PFSK-1 (cell line): ENCODE measurements at regions not wholly inside any gene's neighbourhood (a gene's known extent, or its start where the extent isn't known, plus 50 kb on each side); places are given as distances from the start of the nearest gene placed in this dataset.

ENCODE experiments used
- POLR2AphosphoS5 ChIP-seq: IDR thresholded peaks from 2 replicates; pipeline ENCODE4 v1.6.1; 2012; ENCODE audit warnings: low read depth, mild to moderate bottlenecking, control low read depth, low read length, moderate library complexity
- REST ChIP-seq, 2 experiments: IDR thresholded peaks; 2 replicates each; pipeline versions ENCODE4 v1.6.1 to v1.8.0; 2011 to 2012; ENCODE audit warnings: low read depth in 2 of 2, low read length in 2 of 2, control low read depth in 1 of 2, inconsistent platforms in 1 of 2, mild to moderate bottlenecking in 1 of 2, moderate library complexity in 1 of 2; ENCODE audit not compliant: insufficient read depth in 1 of 2
- SIN3A ChIP-seq: IDR thresholded peaks from 2 replicates; pipeline ENCODE4 v1.6.1; 2012; ENCODE audit warnings: mild to moderate bottlenecking, low read length, moderate library complexity, borderline replicate concordance; ENCODE audit not compliant: insufficient read depth
- TAF1 ChIP-seq: IDR thresholded peaks from 2 replicates; pipeline ENCODE4 v1.6.1; 2012; ENCODE audit warnings: low read length, control low read depth, borderline replicate concordance; ENCODE audit not compliant: insufficient read depth

DNA sequence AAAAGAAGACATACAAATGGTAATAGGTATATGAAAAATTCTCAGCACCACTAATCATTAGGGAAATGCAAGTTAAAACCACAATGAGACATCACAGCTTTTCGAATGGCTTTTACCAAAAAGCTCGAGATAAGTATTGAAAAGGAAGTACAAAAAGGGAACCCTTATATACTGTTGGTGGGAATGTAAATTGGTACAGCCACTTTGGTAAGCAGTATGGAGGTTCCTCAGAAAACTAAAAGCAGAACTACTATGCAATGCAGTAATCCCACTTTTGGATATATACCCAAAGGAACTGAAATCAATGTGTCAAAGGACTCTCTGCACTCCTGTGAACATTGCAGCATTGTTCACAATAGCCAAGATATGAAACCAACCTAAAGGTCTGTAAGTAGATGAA, 107.5 kb upstream of the SPATS2L start:
- no peak for TF ChIP-seq SIN3A
- TF ChIP-seq TAF1 = no peak
- no peak for TF ChIP-seq REST (IDR thresholded peaks at IDR 0.05; ENCODE audit: insufficient read depth in 1 of 2, low read depth in 2 of 2, low read length in 2 of 2)
- no peak for TF ChIP-seq POLR2AphosphoS5
